A549 (cell line): ENCODE measurements at regions not wholly inside any gene's neighbourhood (a gene's known extent, or its start where the extent isn't known, plus 50 kb on each side); places are given as distances from the start of the nearest gene placed in this dataset.

ENCODE experiments used
- CEBPB ChIP-seq, 2 experiments: fragments of >200 bp in 1 of 2; sonication (Bioruptor Twin) in 1 of 2; formaldehyde crosslinking in 1 of 2; IDR thresholded peaks; 2 replicates each; pipeline ENCODE4 v1.6.1; 2012 to 2016
- FOSB ChIP-seq: fragments of 250-450 bp; sonication (Bioruptor Pico); IDR thresholded peaks from 2 replicates; pipeline ENCODE4 v1.5.0; 2020; ENCODE audit warnings: mild to moderate bottlenecking, moderate library complexity
- FOXS1 ChIP-seq: fragments of 250-450 bp; sonication (Bioruptor Pico); IDR thresholded peaks from 2 replicates; pipeline ENCODE4 v1.5.0; 2020; ENCODE audit warnings: mild to moderate bottlenecking, moderate library complexity
- JUN ChIP-seq, 2 experiments: fragments of >200 bp; sonication (Bioruptor Twin); formaldehyde crosslinking; IDR thresholded peaks; 2 replicates in 1 of 2; 3 replicates in 1 of 2; pipeline ENCODE4 v1.6.1; 2016 to 2017
- JUNB ChIP-seq: fragments of >200 bp; sonication (Bioruptor Twin); formaldehyde crosslinking; IDR thresholded peaks from 2 replicates; pipeline ENCODE4 v1.6.1; 2016
- POLR2A ChIP-seq: IDR thresholded peaks from 2 replicates; pipeline ENCODE4 v1.6.1; 2012; ENCODE audit warnings: mild to moderate bottlenecking, low read length
- RCOR1 ChIP-seq: fragments of 150-350 bp; IDR thresholded peaks from 2 replicates; pipeline ENCODE4 v1.6.1; 2014; ENCODE audit warnings: antibody characterized with exemption, low read length, low read depth
- SMC3 ChIP-seq: fragments of >200 bp; sonication (Bioruptor Twin); formaldehyde crosslinking; IDR thresholded peaks from 3 replicates; pipeline ENCODE4 v1.6.1; 2018; ENCODE audit warnings: inconsistent platforms
- TF ChIP-seq, protein P1 (sequence below): fragments of >200 bp; sonication (Bioruptor Twin); formaldehyde crosslinking; IDR thresholded peaks from 3 replicates; pipeline ENCODE4 v1.5.1; 2016
- TF ChIP-seq, protein P2 (sequence below): fragments of 450-650 bp; IDR thresholded peaks from 2 replicates; pipeline ENCODE4 v1.6.1; 2014; ENCODE audit warnings: antibody characterized with exemption

GRCh38 chr6:74657011-74657410, 548.8 kb downstream of the COL12A1 start:
- TF ChIP-seq, protein P1, sequence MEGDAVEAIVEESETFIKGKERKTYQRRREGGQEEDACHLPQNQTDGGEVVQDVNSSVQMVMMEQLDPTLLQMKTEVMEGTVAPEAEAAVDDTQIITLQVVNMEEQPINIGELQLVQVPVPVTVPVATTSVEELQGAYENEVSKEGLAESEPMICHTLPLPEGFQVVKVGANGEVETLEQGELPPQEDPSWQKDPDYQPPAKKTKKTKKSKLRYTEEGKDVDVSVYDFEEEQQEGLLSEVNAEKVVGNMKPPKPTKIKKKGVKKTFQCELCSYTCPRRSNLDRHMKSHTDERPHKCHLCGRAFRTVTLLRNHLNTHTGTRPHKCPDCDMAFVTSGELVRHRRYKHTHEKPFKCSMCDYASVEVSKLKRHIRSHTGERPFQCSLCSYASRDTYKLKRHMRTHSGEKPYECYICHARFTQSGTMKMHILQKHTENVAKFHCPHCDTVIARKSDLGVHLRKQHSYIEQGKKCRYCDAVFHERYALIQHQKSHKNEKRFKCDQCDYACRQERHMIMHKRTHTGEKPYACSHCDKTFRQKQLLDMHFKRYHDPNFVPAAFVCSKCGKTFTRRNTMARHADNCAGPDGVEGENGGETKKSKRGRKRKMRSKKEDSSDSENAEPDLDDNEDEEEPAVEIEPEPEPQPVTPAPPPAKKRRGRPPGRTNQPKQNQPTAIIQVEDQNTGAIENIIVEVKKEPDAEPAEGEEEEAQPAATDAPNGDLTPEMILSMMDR = no peak
- TF ChIP-seq, protein P2, sequence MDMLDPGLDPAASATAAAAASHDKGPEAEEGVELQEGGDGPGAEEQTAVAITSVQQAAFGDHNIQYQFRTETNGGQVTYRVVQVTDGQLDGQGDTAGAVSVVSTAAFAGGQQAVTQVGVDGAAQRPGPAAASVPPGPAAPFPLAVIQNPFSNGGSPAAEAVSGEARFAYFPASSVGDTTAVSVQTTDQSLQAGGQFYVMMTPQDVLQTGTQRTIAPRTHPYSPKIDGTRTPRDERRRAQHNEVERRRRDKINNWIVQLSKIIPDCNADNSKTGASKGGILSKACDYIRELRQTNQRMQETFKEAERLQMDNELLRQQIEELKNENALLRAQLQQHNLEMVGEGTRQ = no peak
- TF ChIP-seq SMC3 (no peak), JUNB (no peak), CEBPB (IDR thresholded peaks at IDR 0.05) (no peak), FOSB (CRISPR knock-in tag) (no peak), FOXS1 (CRISPR knock-in tag) (no peak), RCOR1 (no peak), POLR2A (no peak), JUN (IDR thresholded peaks at IDR 0.05) (no peak)
